GM12878 (cell line): ENCODE measurements at regions not wholly inside any gene's neighbourhood (a gene's known extent, or its start where the extent isn't known, plus 50 kb on each side); places are given as distances from the start of the nearest gene placed in this dataset.
A peak's percentile ranks its signal among the peaks of the same experiment; 100 is the strongest.

Experiments used
- ATAC-seq: fragments of 200-7000 bp; cut with Tn5 transposase; 3 replicates; pipeline ENCODE4 v1.9.1; 2020; ENCODE audit warnings: mild to moderate bottlenecking, moderate library complexity
- BruUV-seq: library from RNA; stranded (reverse); fragments of 400-500 nt; replicated peaks from 2 replicates; lab custom pipeline; 2021; lab: Mats Ljungman, UMichigan
- CTCF ChIA-PET: fragments of 300-600 bp; sonication (Branson Sonifier 250); formaldehyde crosslinking; extraction: SDS; loops from one replicate; lab custom pipeline; 2021; ENCODE audit warnings: inconsistent platforms; lab: Yijun Ruan, JAX
- POLR2A ChIA-PET: fragments of 350-600 bp; formaldehyde crosslinking; extraction: SDS; loops from one replicate; lab custom pipeline; 2021; ENCODE audit warnings: inconsistent platforms; lab: Charles Lee
- RAD21 ChIA-PET: fragments of 300-600 bp; sonication (Branson Sonifier 250); formaldehyde crosslinking; loops from one replicate; lab custom pipeline; 2023; ENCODE audit warnings: antibody characterized with exemption; ENCODE audit not compliant: unreplicated experiment; lab: Charles Lee
- SMC1A ChIA-PET: fragments of 300-600 bp; sonication (Branson Sonifier 250); formaldehyde crosslinking; loops from one replicate; lab custom pipeline; 2023; ENCODE audit not compliant: unreplicated experiment, uncharacterized antibody; lab: Charles Lee
- DNase-seq: peaks from one replicate; pipeline ENCODE4 v3.0.0-alpha.2; 2011; ENCODE audit warnings: low read depth, low spot score
- FAIRE-seq: peaks from 3 replicates; lab custom pipeline; 2011; peaks lifted over from hg19 to GRCh38; lab: Jason Lieb, UNC
- H2AFZ ChIP-seq: 2 replicates; pipeline ENCODE4 v1.6.0; 2011; ENCODE audit warnings: low read depth, low read length, control low read depth; ENCODE audit not compliant: control insufficient read depth
- H3K27ac ChIP-seq: 2 replicates; pipeline ENCODE4 v1.5.1; 2011; ENCODE audit warnings: control low read depth; ENCODE audit not compliant: control insufficient read depth, insufficient read depth
- H3K27me3 ChIP-seq, 2 experiments: replicated peaks in 1 of 2; 2 replicates each; pipeline versions ENCODE4 v1.6.0 to v1.6.1; 2011; ENCODE audit warnings: low read length in 1 of 2; ENCODE audit not compliant: control insufficient read depth in 2 of 2, insufficient read depth in 2 of 2
- H3K36me3 ChIP-seq, 2 experiments: 2 replicates each; pipeline ENCODE4 v1.5.1; 2011; ENCODE audit warnings: low read length in 1 of 2; ENCODE audit not compliant: control insufficient read depth in 2 of 2, insufficient read depth in 2 of 2
- H3K4me1 ChIP-seq: 2 replicates; pipeline ENCODE4 v1.6.1; 2011; ENCODE audit warnings: mild to moderate bottlenecking, low read length, moderate library complexity, mixed read lengths; ENCODE audit not compliant: control insufficient read depth, insufficient read depth
- H3K4me2 ChIP-seq: 2 replicates; pipeline ENCODE4 v1.6.0; 2011; ENCODE audit warnings: control low read depth; ENCODE audit not compliant: control insufficient read depth, insufficient read depth
- H3K4me3 ChIP-seq: fragments of 200-600 bp; sonication (generic); 2 replicates; pipeline ENCODE4 v1.5.1; 2016
- H3K79me2 ChIP-seq: 2 replicates; pipeline ENCODE4 v1.6.0; 2011; ENCODE audit warnings: low read length; ENCODE audit not compliant: control insufficient read depth, insufficient read depth
- H3K9ac ChIP-seq: 2 replicates; pipeline ENCODE4 v1.8.0; 2011; ENCODE audit warnings: low read length, control low read depth, mixed read lengths; ENCODE audit not compliant: control insufficient read depth, insufficient read depth
- H3K9me3 ChIP-seq: replicated peaks from 3 replicates; pipeline ENCODE4 v1.5.1; 2011; ENCODE audit warnings: mild to moderate bottlenecking, low read length; ENCODE audit not compliant: control insufficient read depth, insufficient read depth
- H4K20me1 ChIP-seq: 2 replicates; pipeline ENCODE4 v1.6.0; 2011; ENCODE audit not compliant: control insufficient read depth, insufficient read depth
- ATF2 ChIP-seq: IDR thresholded peaks from 2 replicates; pipeline ENCODE4 v1.6.1; 2012; ENCODE audit warnings: low read length, inconsistent platforms
- BHLHE40 ChIP-seq, 2 experiments: fragments of 450-650 bp in 1 of 2; IDR thresholded peaks; 2 replicates each; pipeline ENCODE4 v1.6.1; 2011 to 2017; ENCODE audit warnings: low read depth in 2 of 2, borderline replicate concordance in 1 of 2, improper control_type of control experiment in 1 of 2, low read length in 1 of 2, mild to moderate bottlenecking in 1 of 2
- IKZF1 ChIP-seq: fragments of 450-650 bp; conservative IDR thresholded peaks from 2 replicates; pipeline ENCODE4 v1.6.1; 2017; ENCODE audit warnings: antibody characterized with exemption, mild to moderate bottlenecking
- MTA2 ChIP-seq: fragments of 450-650 bp; IDR thresholded peaks from 2 replicates; pipeline ENCODE4 v1.6.1; 2016; ENCODE audit warnings: low read depth, mild to moderate bottlenecking, moderate library complexity
- MYB ChIP-seq: fragments of 150-350 bp; IDR thresholded peaks from 2 replicates; pipeline ENCODE4 v1.6.1; 2014; ENCODE audit warnings: mild to moderate bottlenecking, low read depth, low read length, borderline replicate concordance
- NR2C1 ChIP-seq: fragments of 450-650 bp; IDR thresholded peaks from 2 replicates; pipeline ENCODE4 v1.6.1; 2017; ENCODE audit warnings: antibody characterized with exemption, mild to moderate bottlenecking, moderate library complexity
- NRF1 ChIP-seq: conservative IDR thresholded peaks from 2 replicates; pipeline ENCODE4 v1.6.1; 2011; ENCODE audit warnings: mild to moderate bottlenecking, low read depth, low read length, improper control_type of control experiment
- POLR2A ChIP-seq: IDR thresholded peaks from 2 replicates; pipeline ENCODE4 v1.6.1; 2011; ENCODE audit warnings: low read depth, mild to moderate bottlenecking, low read length
- POLR2AphosphoS2 ChIP-seq: IDR thresholded peaks from 2 replicates; pipeline ENCODE4 v1.6.1; 2011; ENCODE audit warnings: low read depth, mild to moderate bottlenecking, low read length, improper control_type of control experiment, moderate library complexity
- ZSCAN29 ChIP-seq: fragments of 450-650 bp; IDR thresholded peaks from 2 replicates; pipeline ENCODE4 v1.6.1; 2017; ENCODE audit warnings: mild to moderate bottlenecking, moderate library complexity
- WGBS: methylation state at CpG from one replicate; pipeline ENCODE4 v1.1.6; 2016; ENCODE audit warnings: low lambda C conversion rate; ENCODE audit not compliant: insufficient replicate concordance, insufficient coverage; ENCODE audit errors: missing lambda C conversion rate; 5-methylcytosine and 5-hydroxymethylcytosine counted together
- in situ Hi-C: fragments of 300-500 bp; cut with MboI; formaldehyde crosslinking; loops from 9 replicates; pipeline ENCODE4 v1.14.3; 2018; ENCODE audit warnings: mixed read lengths
- intact Hi-C: fragments of 100-400 bp; cut with micrococcal nuclease; formaldehyde crosslinking; loops from one replicate; pipeline ENCODE4 v1.14.2; 2022; ENCODE audit not compliant: unreplicated experiment
- TF ChIP-seq, protein P1 (sequence below): fragments of 150-350 bp; IDR thresholded peaks from 2 replicates; pipeline ENCODE4 v1.6.1; 2014; ENCODE audit warnings: mild to moderate bottlenecking, low read depth, low read length
- TF ChIP-seq, protein P2 (sequence below): IDR thresholded peaks from 2 replicates; pipeline ENCODE4 v1.6.1; 2011; ENCODE audit warnings: low read depth, mild to moderate bottlenecking, low read length, moderate library complexity, borderline replicate concordance; ENCODE audit errors: extremely low read depth

GRCh38 chr2:66031236-66031635, 403.7 kb upstream of the MEIS1 start:
- H3K4me1 ChIP-seq = no peaks in the 10 kb centered on the region
- no peaks in the 10 kb centered on the region for H3K79me2 ChIP-seq
- FAIRE-seq = no peak
- H2AFZ ChIP-seq = no peak overlapping the region
- H3K4me3 ChIP-seq = no peak overlapping the region
- in situ Hi-C loops (no loop called here), intact Hi-C loops (no loop called here)
- no peak for DNase-seq
- WGBS = 12% methylated on average over 4 of the region's 4 CpGs
- no peaks in the 10 kb centered on the region for H3K27me3 ChIP-seq
- POLR2A ChIA-PET = no interaction called here
- no peak overlapping the region for H3K4me2 ChIP-seq
- RAD21 ChIA-PET = no interaction called here
- no peak for TF ChIP-seq POLR2AphosphoS2
- TF ChIP-seq, protein P1, sequence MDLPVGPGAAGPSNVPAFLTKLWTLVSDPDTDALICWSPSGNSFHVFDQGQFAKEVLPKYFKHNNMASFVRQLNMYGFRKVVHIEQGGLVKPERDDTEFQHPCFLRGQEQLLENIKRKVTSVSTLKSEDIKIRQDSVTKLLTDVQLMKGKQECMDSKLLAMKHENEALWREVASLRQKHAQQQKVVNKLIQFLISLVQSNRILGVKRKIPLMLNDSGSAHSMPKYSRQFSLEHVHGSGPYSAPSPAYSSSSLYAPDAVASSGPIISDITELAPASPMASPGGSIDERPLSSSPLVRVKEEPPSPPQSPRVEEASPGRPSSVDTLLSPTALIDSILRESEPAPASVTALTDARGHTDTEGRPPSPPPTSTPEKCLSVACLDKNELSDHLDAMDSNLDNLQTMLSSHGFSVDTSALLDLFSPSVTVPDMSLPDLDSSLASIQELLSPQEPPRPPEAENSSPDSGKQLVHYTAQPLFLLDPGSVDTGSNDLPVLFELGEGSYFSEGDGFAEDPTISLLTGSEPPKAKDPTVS = no peak
- TF ChIP-seq, protein P2, sequence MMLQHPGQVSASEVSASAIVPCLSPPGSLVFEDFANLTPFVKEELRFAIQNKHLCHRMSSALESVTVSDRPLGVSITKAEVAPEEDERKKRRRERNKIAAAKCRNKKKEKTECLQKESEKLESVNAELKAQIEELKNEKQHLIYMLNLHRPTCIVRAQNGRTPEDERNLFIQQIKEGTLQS = no peak
- peak; percentile 40; the same call in 1 of the 2 replicates for TF ChIP-seq ZSCAN29
- TF ChIP-seq BHLHE40 (IDR thresholded peaks at IDR 0.05; ENCODE audit: borderline replicate concordance in 1 of 2, low read depth in 2 of 2, low read length in 1 of 2) = no peak
- SMC1A ChIA-PET = no interaction called here
- H4K20me1 ChIP-seq = no peaks in the 10 kb centered on the region
- H3K36me3 ChIP-seq = no peaks in the 10 kb centered on the region
- no peak for ATAC-seq
- no peak overlapping the region for H3K27ac ChIP-seq
- BruUV-seq = no TSS peak
- no peak overlapping the region for H3K9ac ChIP-seq
- CTCF ChIA-PET = no interaction called here
- no peaks in the 10 kb centered on the region for H3K9me3 ChIP-seq

- H3K9me3 ChIP-seq = no peaks in the 10 kb centered on the region
- 0% methylated on average over 1 of the region's 1 CpG for WGBS
- no peaks in the 10 kb centered on the region for H3K4me1 ChIP-seq
- no peak for ATAC-seq
- H3K79me2 ChIP-seq = no peaks in the 10 kb centered on the region
- intact Hi-C loops (no loop called here), in situ Hi-C loops (no loop called here)
- H3K4me2 ChIP-seq = no peak overlapping the region
- H3K9ac ChIP-seq = no peak overlapping the region
- no peak for DNase-seq
- H2AFZ ChIP-seq = no peak overlapping the region
- ChIA-PET RAD21 (no interaction called here), SMC1A (interaction anchor here (0.6 kb wide), 1 partner anchor 10 kb away, joined by 3 read pairs; no protein-coding TSS in a partner anchor), CTCF (no interaction called here), POLR2A (no interaction called here)
- FAIRE-seq = no peak
- H3K27me3 ChIP-seq = no peaks in the 10 kb centered on the region
- no peaks in the 10 kb centered on the region for H4K20me1 ChIP-seq
- no TSS peak for BruUV-seq
- no peak overlapping the region for H3K27ac ChIP-seq
- no peak overlapping the region for H3K4me3 ChIP-seq
- H3K36me3 ChIP-seq = no peaks in the 10 kb centered on the region
- no peak for TF ChIP-seq ATF2
- TF ChIP-seq MYB = no peak
- no peak for TF ChIP-seq NRF1
- no peak for TF ChIP-seq IKZF1
- TF ChIP-seq MTA2 = no peak
- no peak for TF ChIP-seq POLR2A
- no peak for TF ChIP-seq NR2C1
These were observed 404.4 kb upstream of the MEIS1 start for GRCh38 chr2:66030553-66030952.
